ENCODE measurements at regions not wholly inside any gene's neighbourhood (a gene's known extent, or its start where the extent isn't known, plus 50 kb on each side); places are given as distances from the start of the nearest gene placed in this dataset.

DNA sequence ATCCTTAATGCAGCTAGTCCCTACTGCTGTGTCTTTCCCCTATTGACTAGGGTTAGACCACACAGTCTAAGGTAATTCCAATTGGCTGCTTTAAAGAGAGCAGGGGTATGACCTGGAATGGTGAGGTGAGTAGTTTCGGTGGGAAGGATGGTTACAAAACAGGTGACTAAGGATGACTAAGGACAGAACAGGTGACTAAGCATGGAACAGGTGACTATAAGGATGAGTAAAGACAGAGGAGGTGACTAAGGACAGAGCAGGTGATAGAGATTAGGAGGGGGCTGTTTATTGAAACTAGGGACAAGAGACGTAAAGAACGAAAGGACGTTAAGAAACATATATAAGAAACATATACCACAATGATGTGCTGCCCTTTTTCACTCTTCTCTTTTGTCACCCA, 145.1 kb upstream of the TMEM106B start:
- H3K9me3 ChIP-seq (ENCODE audit: low read length): no peaks in the 10 kb centered on the region
- no peaks in the 10 kb centered on the region for H3K27me3 ChIP-seq (ENCODE audit: low read length)
- no peaks in the 10 kb centered on the region for H3K9me2 ChIP-seq (replicated peaks; ENCODE audit: insufficient read depth, low read length)
- no peak for DNase-seq
- H3K27ac ChIP-seq (ENCODE audit: low read length): no peak overlapping the region
- H3K79me2 ChIP-seq (ENCODE audit: low read length): no peaks in the 10 kb centered on the region
- no peaks in the 10 kb centered on the region for H3K36me3 ChIP-seq (ENCODE audit: insufficient read depth, low read length)
- H3K4me3 ChIP-seq (ENCODE audit: low read length): no peak overlapping the region
- H3K9ac ChIP-seq (ENCODE audit: low read length): no peak overlapping the region
- no peak overlapping the region for H2AFZ ChIP-seq (ENCODE audit: low read length)
- no peaks in the 10 kb centered on the region for H4K20me1 ChIP-seq (ENCODE audit: insufficient read depth, low read depth, low read length)
- no peaks in the 10 kb centered on the region for H3K4me1 ChIP-seq (ENCODE audit: low read length)
- no peak overlapping the region for H3K4me2 ChIP-seq (ENCODE audit: low read depth, low read length, poor library complexity, severe bottlenecking)

DNA sequence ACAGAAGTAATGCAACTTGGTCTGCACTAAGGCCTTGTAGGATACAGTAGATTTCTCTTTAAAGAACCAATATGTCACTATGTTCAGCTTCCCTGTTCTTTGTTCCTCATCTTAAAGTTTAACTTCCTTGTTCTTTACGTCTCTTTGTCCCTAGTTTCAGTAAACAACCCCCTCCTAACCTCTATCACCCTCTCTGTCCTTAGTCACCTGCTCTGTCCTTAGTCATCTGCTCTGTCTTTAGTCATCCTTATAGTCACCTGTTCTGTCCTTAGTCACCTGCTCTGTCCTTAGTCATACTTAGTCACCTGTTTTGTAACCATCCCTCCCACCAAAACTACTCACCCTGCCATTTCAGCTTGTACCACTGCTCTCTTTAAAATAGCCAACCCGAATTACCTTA, 144.6 kb upstream of the TMEM106B start:
- DNase-seq: no peak
- Histone ChIP-seq H3K9me3 (ENCODE audit: low read length) (no peaks in the 10 kb centered on the region), H4K20me1 (ENCODE audit: insufficient read depth, low read depth, low read length) (no peaks in the 10 kb centered on the region), H3K27ac (ENCODE audit: low read length) (no peak overlapping the region), H2AFZ (ENCODE audit: low read length) (no peak overlapping the region), H3K4me1 (ENCODE audit: low read length) (no peaks in the 10 kb centered on the region), H3K79me2 (ENCODE audit: low read length) (no peaks in the 10 kb centered on the region), H3K4me3 (ENCODE audit: low read length) (no peak overlapping the region), H3K4me2 (ENCODE audit: low read depth, low read length, poor library complexity, severe bottlenecking) (no peak overlapping the region), H3K27me3 (ENCODE audit: low read length) (no peaks in the 10 kb centered on the region), H3K9me2 (replicated peaks; ENCODE audit: insufficient read depth, low read length) (no peaks in the 10 kb centered on the region), H3K36me3 (ENCODE audit: insufficient read depth, low read length) (no peaks in the 10 kb centered on the region), H3K9ac (ENCODE audit: low read length) (no peak overlapping the region)

DNA sequence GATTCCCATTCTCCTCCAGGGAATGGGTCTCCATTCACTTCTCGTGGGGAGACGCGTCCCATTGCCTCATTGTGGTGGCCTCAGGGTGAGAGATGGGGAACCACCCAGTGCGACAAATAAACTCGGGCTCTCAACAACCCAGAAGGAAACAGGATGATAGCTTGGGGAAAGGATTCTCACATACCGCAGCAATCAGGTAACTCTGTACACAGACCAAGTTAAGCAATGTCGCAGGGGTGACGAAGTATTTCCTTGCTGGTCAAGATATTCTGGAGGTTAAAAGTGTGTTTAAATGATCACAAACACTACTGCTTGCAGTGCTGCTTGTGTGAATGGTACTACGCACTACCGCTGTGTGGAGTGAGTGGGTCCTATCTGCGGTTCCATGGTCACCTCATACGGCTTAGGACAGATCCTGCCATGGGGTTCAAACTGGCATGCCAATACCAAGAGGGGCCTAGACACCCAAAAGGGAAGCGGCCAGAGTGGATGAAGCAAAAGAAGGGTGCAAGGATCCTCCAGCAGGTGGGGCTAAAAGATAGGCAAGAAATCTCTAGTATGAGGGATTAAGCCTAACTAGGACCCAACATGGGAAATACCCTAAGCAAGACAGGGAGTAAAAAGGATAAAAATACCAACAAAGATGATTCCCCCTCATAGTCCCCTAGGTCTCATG, 143.8 kb upstream of the TMEM106B start:
- Histone ChIP-seq H3K9me2 (replicated peaks; ENCODE audit: insufficient read depth, low read length) (no peaks in the 10 kb centered on the region), H3K4me2 (ENCODE audit: low read depth, low read length, poor library complexity, severe bottlenecking) (no peak overlapping the region), H3K27ac (ENCODE audit: low read length) (no peak overlapping the region), H3K9ac (ENCODE audit: low read length) (no peak overlapping the region), H3K4me1 (ENCODE audit: low read length) (no peaks in the 10 kb centered on the region), H4K20me1 (ENCODE audit: insufficient read depth, low read depth, low read length) (no peaks in the 10 kb centered on the region), H2AFZ (ENCODE audit: low read length) (no peak overlapping the region), H3K4me3 (ENCODE audit: low read length) (no peak overlapping the region), H3K9me3 (ENCODE audit: low read length) (no peaks in the 10 kb centered on the region), H3K79me2 (ENCODE audit: low read length) (no peaks in the 10 kb centered on the region), H3K27me3 (ENCODE audit: low read length) (no peaks in the 10 kb centered on the region), H3K36me3 (ENCODE audit: insufficient read depth, low read length) (no peaks in the 10 kb centered on the region)
- DNase-seq: peak; percentile 84

DNA sequence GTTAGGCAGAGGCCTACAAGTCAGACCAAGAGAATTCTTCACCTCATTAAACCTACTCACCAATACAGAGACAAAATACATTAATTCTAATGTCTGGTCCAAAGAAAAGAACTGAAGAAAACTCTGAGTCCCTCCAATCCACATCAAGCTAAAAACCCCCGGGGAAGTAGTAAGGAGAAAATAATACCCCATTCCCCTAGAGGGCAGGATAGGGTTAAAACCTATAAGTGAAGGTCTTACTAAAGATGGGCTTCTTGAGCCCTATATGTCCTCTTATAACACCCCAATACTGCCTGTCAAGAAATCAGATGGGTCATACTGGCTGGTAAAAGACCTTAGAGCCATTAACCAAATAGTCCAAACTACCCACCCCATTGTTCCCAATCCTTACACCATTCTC, 141.3 kb upstream of the TMEM106B start:
- Histone ChIP-seq H3K27me3 (ENCODE audit: low read length) (no peaks in the 10 kb centered on the region), H3K9me2 (replicated peaks; ENCODE audit: insufficient read depth, low read length) (no peaks in the 10 kb centered on the region), H3K9me3 (ENCODE audit: low read length) (no peaks in the 10 kb centered on the region), H3K9ac (ENCODE audit: low read length) (no peak overlapping the region), H3K4me3 (ENCODE audit: low read length) (no peak overlapping the region), H2AFZ (ENCODE audit: low read length) (no peak overlapping the region), H3K36me3 (ENCODE audit: insufficient read depth, low read length) (no peaks in the 10 kb centered on the region), H3K27ac (ENCODE audit: low read length) (no peak overlapping the region), H4K20me1 (ENCODE audit: insufficient read depth, low read depth, low read length) (no peaks in the 10 kb centered on the region), H3K4me2 (ENCODE audit: low read depth, low read length, poor library complexity, severe bottlenecking) (no peak overlapping the region), H3K79me2 (ENCODE audit: low read length) (no peaks in the 10 kb centered on the region), H3K4me1 (ENCODE audit: low read length) (no peaks in the 10 kb centered on the region)
- DNase-seq: no peak

DNA sequence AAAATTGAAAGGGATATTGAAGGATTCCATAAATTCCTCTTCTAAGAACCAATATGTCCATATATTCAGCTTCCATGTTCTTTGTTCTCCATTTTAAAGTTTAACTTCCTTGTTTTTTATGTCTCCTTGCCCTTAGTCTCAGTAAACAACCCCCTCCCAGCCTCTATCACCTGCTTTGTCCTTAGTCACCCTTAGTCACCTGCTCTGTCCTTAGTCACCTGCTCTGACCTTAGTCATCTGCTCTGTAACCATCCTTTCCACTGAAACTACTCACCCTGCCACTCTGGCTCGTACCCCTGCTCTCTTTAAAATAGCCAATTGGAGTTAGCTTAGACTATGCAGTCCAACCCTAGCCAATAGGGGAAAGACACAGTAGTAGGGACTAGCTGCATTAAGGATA, 136.2 kb upstream of the TMEM106B start:
- Histone ChIP-seq H3K9me3 (ENCODE audit: low read length) (no peaks in the 10 kb centered on the region), H2AFZ (ENCODE audit: low read length) (no peak overlapping the region), H3K27ac (ENCODE audit: low read length) (no peak overlapping the region), H3K9ac (ENCODE audit: low read length) (no peak overlapping the region), H3K9me2 (replicated peaks; ENCODE audit: insufficient read depth, low read length) (no peaks in the 10 kb centered on the region), H3K36me3 (ENCODE audit: insufficient read depth, low read length) (no peaks in the 10 kb centered on the region), H3K4me1 (ENCODE audit: low read length) (no peaks in the 10 kb centered on the region), H4K20me1 (ENCODE audit: insufficient read depth, low read depth, low read length) (no peaks in the 10 kb centered on the region), H3K27me3 (ENCODE audit: low read length) (no peaks in the 10 kb centered on the region), H3K4me2 (ENCODE audit: low read depth, low read length, poor library complexity, severe bottlenecking) (no peak overlapping the region), H3K4me3 (ENCODE audit: low read length) (no peak overlapping the region), H3K79me2 (ENCODE audit: low read length) (no peaks in the 10 kb centered on the region)
- no peak for DNase-seq

DNA sequence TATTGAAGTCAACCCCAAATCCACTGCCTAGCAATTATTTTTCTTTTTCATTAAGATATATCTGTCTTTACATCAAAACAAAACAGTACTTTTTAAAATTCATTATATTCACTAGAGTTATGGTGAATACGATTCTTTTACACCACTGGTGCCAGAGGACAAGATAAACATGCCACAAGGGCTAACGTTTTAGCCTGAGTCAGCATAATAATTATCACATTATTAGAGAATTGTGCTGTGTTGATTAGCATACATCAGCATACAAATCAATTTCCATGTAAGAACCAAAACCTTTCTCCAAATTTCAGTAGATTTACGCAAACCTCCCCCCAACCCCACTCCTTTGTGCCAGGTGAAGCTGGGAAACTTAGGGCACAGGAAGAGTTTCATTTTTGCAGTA, 131.1 kb upstream of the TMEM106B start:
- no peak for DNase-seq
- H3K9me2 ChIP-seq (replicated peaks; ENCODE audit: insufficient read depth, low read length): no peaks in the 10 kb centered on the region
- H3K4me2 ChIP-seq (ENCODE audit: low read depth, low read length, poor library complexity, severe bottlenecking): no peak overlapping the region
- no peaks in the 10 kb centered on the region for H3K27me3 ChIP-seq (ENCODE audit: low read length)
- H2AFZ ChIP-seq (ENCODE audit: low read length): no peak overlapping the region
- no peaks in the 10 kb centered on the region for H4K20me1 ChIP-seq (ENCODE audit: insufficient read depth, low read depth, low read length)
- H3K27ac ChIP-seq (ENCODE audit: low read length): no peak overlapping the region
- H3K36me3 ChIP-seq (ENCODE audit: insufficient read depth, low read length): no peaks in the 10 kb centered on the region
- no peak overlapping the region for H3K4me3 ChIP-seq (ENCODE audit: low read length)
- H3K9me3 ChIP-seq (ENCODE audit: low read length): no peaks in the 10 kb centered on the region
- H3K79me2 ChIP-seq (ENCODE audit: low read length): no peaks in the 10 kb centered on the region
- no peak overlapping the region for H3K9ac ChIP-seq (ENCODE audit: low read length)
- no peaks in the 10 kb centered on the region for H3K4me1 ChIP-seq (ENCODE audit: low read length)

DNA sequence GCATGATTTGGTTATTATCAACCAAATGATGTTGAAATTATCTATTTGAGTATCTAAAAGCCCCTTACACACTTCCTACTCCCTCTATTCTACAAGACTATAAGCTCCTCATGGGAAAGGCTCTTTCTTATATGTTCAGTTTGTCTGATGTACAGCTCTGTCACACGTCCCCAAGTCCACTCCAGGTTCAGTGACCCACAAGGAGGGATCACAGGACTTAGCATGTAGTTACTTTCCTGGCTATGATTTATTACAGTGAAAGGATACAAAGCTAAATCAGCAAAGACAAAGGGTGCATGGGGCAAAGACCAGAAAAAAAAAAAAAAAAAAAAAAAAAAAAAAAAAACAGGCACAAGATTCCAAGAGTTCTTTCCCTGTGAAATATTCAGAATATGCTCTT, 125.6 kb upstream of the TMEM106B start:
- H3K79me2 ChIP-seq (ENCODE audit: low read length): no peaks in the 10 kb centered on the region
- H3K9me2 ChIP-seq (replicated peaks; ENCODE audit: insufficient read depth, low read length): no peaks in the 10 kb centered on the region
- no peaks in the 10 kb centered on the region for H3K36me3 ChIP-seq (ENCODE audit: insufficient read depth, low read length)
- no peak overlapping the region for H3K4me2 ChIP-seq (ENCODE audit: low read depth, low read length, poor library complexity, severe bottlenecking)
- no peaks in the 10 kb centered on the region for H3K27me3 ChIP-seq (ENCODE audit: low read length)
- H3K9ac ChIP-seq (ENCODE audit: low read length): no peak overlapping the region
- no peak overlapping the region for H2AFZ ChIP-seq (ENCODE audit: low read length)
- no peaks in the 10 kb centered on the region for H4K20me1 ChIP-seq (ENCODE audit: insufficient read depth, low read depth, low read length)
- H3K27ac ChIP-seq (ENCODE audit: low read length): no peak overlapping the region
- no peaks in the 10 kb centered on the region for H3K4me1 ChIP-seq (ENCODE audit: low read length)
- H3K9me3 ChIP-seq (ENCODE audit: low read length): no peaks in the 10 kb centered on the region
- H3K4me3 ChIP-seq (ENCODE audit: low read length): no peak overlapping the region
- no peak for DNase-seq

DNA sequence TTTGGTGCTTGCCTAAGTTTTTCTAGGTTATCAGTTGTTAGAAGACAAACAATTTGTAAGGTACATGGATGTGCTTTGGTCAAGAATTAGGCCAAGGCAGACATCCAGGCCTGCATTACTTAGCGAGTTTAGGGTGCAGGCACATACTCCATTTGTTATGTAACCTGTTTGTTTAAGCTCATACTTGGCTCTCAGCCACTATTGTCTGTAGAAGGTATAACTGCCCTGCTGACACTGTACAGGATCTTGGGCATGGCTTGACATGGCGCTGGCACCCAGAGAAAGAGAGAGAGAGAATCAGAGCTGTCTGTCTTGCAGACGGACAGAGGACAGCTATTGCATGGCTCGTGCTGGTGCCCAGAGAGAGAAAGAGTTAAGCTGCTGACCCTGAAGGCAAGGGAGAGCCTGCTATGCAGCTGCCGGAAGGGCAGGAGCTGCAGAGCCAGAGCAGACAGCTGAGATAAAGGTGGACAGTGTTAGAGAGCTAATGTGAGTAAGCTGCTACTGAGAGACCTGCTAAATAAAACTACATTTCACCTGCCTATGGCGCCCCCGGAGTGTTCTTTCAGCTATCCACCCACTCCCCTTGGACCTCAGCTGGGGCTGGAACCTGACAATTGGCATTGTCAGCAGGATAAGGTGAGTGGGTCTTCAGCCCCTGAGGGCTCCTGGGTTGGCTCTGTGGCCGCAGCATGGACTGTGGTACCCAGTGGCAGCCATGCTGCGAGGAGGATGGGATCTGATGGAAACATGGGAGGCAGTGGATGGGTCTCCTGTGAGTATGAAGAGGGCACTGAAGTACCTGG, 120.9 kb upstream of the TMEM106B start:
- Histone ChIP-seq H3K79me2 (ENCODE audit: low read length) (no peaks in the 10 kb centered on the region), H3K9ac (ENCODE audit: low read length) (no peak overlapping the region), H3K4me2 (ENCODE audit: low read depth, low read length, poor library complexity, severe bottlenecking) (no peak overlapping the region), H3K27ac (ENCODE audit: low read length) (no peak overlapping the region), H2AFZ (ENCODE audit: low read length) (no peak overlapping the region), H3K27me3 (ENCODE audit: low read length) (no peaks in the 10 kb centered on the region), H3K4me1 (ENCODE audit: low read length) (no peaks in the 10 kb centered on the region), H3K4me3 (ENCODE audit: low read length) (no peak overlapping the region), H3K9me2 (replicated peaks; ENCODE audit: insufficient read depth, low read length) (no peaks in the 10 kb centered on the region), H3K36me3 (ENCODE audit: insufficient read depth, low read length) (no peaks in the 10 kb centered on the region), H3K9me3 (ENCODE audit: low read length) (no peaks in the 10 kb centered on the region), H4K20me1 (ENCODE audit: insufficient read depth, low read depth, low read length) (no peaks in the 10 kb centered on the region)
- DNase-seq: no peak
